ENCODE measurements at regions not wholly inside any gene's neighbourhood (a gene's known extent, or its start where the extent isn't known, plus 50 kb on each side); places are given as distances from the start of the nearest gene placed in this dataset.
"Not testable (repeated sequence)": the region's sequence is repeated elsewhere in the genome, so short reads cannot be mapped to it uniquely, and the experiment has no call there.

GRCh38 chr14:105926373-105927095 lies 400.2 kb downstream of the TMEM121 start:
- no peak for DNase-seq (ENCODE audit: low read depth)
- no peak overlapping the region for H3K4me3 ChIP-seq (ENCODE audit: low read length)
- no peak for TF ChIP-seq CTCF (conservative IDR thresholded peaks at IDR 0.05; ENCODE audit: low read depth, low read length)

GRCh38 chr14:105927096-105928060 lies 401.0 kb downstream of the TMEM121 start:
- TF ChIP-seq CTCF (conservative IDR thresholded peaks at IDR 0.05; ENCODE audit: low read depth, low read length): no peak
- no peak overlapping the region for H3K4me3 ChIP-seq (ENCODE audit: low read length)
- DNase-seq (ENCODE audit: low read depth): no peak

- DNase-seq (ENCODE audit: low read depth); H3K4me3 ChIP-seq (ENCODE audit: low read length): not testable (repeated sequence)
Observed at GRCh38 chr14:105928171-105929111, 402.1 kb downstream of the TMEM121 start.

- TF ChIP-seq CTCF (conservative IDR thresholded peaks at IDR 0.05; ENCODE audit: low read depth, low read length): no peak
- no peak overlapping the region for H3K4me3 ChIP-seq (ENCODE audit: low read length)
- DNase-seq (ENCODE audit: low read depth): no peak
Observed at GRCh38 chr14:105929327-105930081, 403.1 kb downstream of the TMEM121 start.

GRCh38 chr14:105930572-105930971 lies 404.2 kb downstream of the TMEM121 start:
- no peak for DNase-seq (ENCODE audit: low read depth)
- no peak overlapping the region for H3K4me3 ChIP-seq (ENCODE audit: low read length)
- TF ChIP-seq CTCF (conservative IDR thresholded peaks at IDR 0.05; ENCODE audit: low read depth, low read length): no peak

GRCh38 chr14:105931808-105932483 lies 405.6 kb downstream of the TMEM121 start:
- H3K4me3 ChIP-seq (ENCODE audit: low read length): no peak overlapping the region
- no peak for TF ChIP-seq CTCF (conservative IDR thresholded peaks at IDR 0.05; ENCODE audit: low read depth, low read length)
- no peak for DNase-seq (ENCODE audit: low read depth)
